ENCODE measurements at regions not wholly inside any gene's neighbourhood (a gene's known extent, or its start where the extent isn't known, plus 50 kb on each side); places are given as distances from the start of the nearest gene placed in this dataset.

DNA sequence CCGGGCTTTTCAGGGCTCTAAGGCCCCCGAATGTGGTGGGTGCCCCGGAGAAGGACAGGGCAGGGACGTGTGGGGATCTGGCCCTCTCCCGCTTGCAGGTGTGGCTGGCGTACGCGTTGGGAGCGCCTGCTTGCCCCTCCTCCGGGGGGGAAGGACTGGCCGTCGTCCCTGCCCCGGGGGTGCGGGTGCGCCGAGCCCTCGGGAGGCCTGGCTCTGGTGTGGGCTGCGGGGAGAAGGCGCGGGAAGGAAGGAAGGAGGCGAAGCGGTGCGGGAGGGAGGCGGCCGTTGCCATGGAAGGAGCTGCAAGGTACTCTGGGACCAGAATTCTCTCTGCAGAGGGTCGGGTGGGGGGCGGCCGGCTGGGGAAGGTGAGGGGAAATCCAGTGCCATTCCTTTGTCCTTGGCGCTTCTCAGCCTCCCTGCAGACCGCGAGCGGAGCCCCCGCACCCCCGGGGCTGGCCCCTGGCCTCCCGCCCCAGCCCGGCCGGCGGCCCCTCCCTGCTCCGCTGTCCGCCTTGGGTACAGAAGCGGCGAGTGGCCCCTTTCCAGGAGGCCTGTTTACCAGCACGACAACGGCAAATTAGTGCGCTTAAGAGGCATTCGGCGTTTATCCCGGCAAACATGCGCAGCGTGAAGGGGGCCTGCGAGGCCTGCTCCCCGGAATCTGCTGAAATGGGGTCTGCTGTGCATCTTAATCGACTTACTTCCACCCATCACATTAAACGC is 67.1 kb upstream of the UNC5A start:
- peaks cover 0 to 12% (median 0%) of the 10 kb centered on the region in 4 donors for H3K4me1 ChIP-seq

DNA sequence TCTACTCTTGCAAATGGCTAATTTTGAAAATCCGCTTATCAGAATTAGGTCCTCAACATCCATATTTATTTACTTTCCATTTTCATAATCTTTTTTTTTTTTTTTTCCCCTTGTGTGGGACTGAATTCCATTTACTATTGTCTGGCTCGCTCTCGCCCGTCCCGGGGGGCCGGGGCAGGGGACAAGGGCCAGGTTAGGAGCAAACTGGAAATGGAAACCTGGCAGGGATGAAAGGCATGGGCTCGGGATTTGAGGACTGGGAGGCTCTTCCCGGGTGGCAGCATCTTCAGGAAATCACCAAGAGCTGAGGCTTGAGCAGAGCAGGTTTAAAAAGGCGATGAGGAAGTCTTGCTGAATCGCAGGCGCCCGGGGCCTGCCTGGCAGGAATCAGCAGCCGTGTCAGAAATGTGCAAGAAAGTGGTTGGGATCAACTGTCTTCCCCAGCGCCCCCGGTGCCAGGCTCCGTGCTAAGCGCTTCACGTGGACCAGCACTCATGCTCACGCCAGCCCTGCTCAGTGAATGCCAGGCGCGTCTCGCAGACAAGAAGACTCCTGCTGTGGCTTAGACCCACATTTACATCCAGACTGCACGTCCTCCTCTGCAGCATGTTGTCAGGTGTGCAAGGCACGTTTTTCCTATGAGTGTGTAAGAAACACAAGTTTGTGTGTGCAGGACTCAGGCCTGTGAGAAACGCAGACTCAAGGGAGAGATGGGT is 66.3 kb upstream of the UNC5A start:
- Histone ChIP-seq H3K27me3 (peaks cover 2 to 97% of the 10 kb centered on the region in 2 donors), H3K9me3 (no peaks in the 10 kb centered on the region), H3K27ac (no peak overlapping the region), H3K4me1 (peaks cover 0 to 12% (median 0%) of the 10 kb centered on the region in 4 donors), H3K4me3 (no peak overlapping the region), H3K36me3 (no peaks in the 10 kb centered on the region)
- no peak for TF ChIP-seq EP300 (IDR thresholded peaks at IDR 0.05)
- no peak for TF ChIP-seq POLR2A (IDR thresholded peaks at IDR 0.05)
- TF ChIP-seq, protein P1, sequence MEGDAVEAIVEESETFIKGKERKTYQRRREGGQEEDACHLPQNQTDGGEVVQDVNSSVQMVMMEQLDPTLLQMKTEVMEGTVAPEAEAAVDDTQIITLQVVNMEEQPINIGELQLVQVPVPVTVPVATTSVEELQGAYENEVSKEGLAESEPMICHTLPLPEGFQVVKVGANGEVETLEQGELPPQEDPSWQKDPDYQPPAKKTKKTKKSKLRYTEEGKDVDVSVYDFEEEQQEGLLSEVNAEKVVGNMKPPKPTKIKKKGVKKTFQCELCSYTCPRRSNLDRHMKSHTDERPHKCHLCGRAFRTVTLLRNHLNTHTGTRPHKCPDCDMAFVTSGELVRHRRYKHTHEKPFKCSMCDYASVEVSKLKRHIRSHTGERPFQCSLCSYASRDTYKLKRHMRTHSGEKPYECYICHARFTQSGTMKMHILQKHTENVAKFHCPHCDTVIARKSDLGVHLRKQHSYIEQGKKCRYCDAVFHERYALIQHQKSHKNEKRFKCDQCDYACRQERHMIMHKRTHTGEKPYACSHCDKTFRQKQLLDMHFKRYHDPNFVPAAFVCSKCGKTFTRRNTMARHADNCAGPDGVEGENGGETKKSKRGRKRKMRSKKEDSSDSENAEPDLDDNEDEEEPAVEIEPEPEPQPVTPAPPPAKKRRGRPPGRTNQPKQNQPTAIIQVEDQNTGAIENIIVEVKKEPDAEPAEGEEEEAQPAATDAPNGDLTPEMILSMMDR (IDR thresholded peaks at IDR 0.05) = no peak
- no peak for DNase-seq (ENCODE audit: low spot score in 2 of 2)
- 19 to 35% methylated on average over 25 of the region's 25 CpGs for WGBS, 2 donors

More for the DNA sequence above, 67.1 kb upstream of the UNC5A start:
- H3K27me3 ChIP-seq = peaks cover 2 to 96% of the 10 kb centered on the region in 2 donors
- H3K4me3 ChIP-seq = no peak overlapping the region
- H3K36me3 ChIP-seq = no peaks in the 10 kb centered on the region
- no peaks in the 10 kb centered on the region for H3K9me3 ChIP-seq
- no peak overlapping the region for H3K27ac ChIP-seq
- WGBS, 2 donors = 4% methylated on average over 36 to 54 of the region's 54 CpGs
- TF ChIP-seq EP300 (IDR thresholded peaks at IDR 0.05) (no peak), POLR2A (IDR thresholded peaks at IDR 0.05) (no peak)
- TF ChIP-seq, protein P1 (IDR thresholded peaks at IDR 0.05) = no peak
- DNase-seq (ENCODE audit: low spot score in 2 of 2) = no peak

DNA sequence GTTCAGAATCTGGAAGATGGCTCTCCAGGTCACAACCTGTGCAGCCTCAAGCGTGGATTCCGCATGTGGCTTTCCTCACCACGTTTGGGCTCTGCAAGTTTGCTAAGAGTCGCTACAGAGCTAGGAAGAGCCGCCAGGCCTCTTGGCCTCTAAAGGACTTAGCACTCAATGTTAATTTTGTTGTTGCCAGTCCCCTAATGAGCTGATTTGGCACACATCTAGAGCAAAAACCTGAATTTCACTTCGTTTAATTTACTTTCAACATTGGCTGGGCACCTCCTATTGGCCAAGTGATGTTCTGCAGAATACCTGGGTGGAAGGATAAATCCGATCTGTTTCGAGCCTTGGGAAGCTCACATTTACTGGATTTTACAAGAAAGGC is 65.8 kb upstream of the UNC5A start:
- Histone ChIP-seq H3K4me1 (peaks cover 0 to 12% (median 0%) of the 10 kb centered on the region in 4 donors), H3K27ac (no peak overlapping the region), H3K36me3 (no peaks in the 10 kb centered on the region), H3K27me3 (peaks cover 2 to 97% of the 10 kb centered on the region in 2 donors), H3K4me3 (no peak overlapping the region), H3K9me3 (no peaks in the 10 kb centered on the region)
- 53 to 54% methylated on average over 8 of the region's 8 CpGs for WGBS, 2 donors
- DNase-seq (ENCODE audit: low spot score in 2 of 2) = no peak
- TF ChIP-seq EP300 (IDR thresholded peaks at IDR 0.05) = no peak
- TF ChIP-seq POLR2A (IDR thresholded peaks at IDR 0.05) = no peak
- TF ChIP-seq, protein P1 (IDR thresholded peaks at IDR 0.05) = no peak

DNA sequence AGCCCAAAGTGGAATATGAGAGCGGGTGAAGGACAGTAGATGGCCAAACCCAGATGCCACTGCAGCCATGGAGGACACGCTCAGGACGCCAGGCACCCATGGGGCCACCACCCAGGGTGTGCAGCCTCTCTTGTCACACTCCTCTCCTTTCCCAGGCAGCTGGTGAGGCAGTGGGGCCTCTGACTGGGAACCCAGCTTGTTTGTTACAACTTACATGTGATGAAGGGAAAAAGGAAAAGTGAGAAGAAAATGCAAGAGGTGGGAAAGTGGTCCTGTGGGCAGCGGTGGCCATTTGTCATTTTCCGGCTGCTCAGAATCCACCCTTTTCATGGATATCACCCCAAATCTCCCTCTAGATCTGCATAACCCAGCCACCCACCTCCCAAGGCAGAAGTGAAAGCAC is 62.7 kb upstream of the UNC5A start:
- Histone ChIP-seq H3K4me1 (peaks cover 0 to 12% (median 0%) of the 10 kb centered on the region in 4 donors), H3K4me3 (no peak overlapping the region), H3K9me3 (no peaks in the 10 kb centered on the region), H3K36me3 (no peaks in the 10 kb centered on the region), H3K27ac (no peak overlapping the region), H3K27me3 (peaks cover 2 to 71% of the 10 kb centered on the region in 2 donors)
- TF ChIP-seq, protein P1 (IDR thresholded peaks at IDR 0.05) = no peak
- no peak for TF ChIP-seq EP300 (IDR thresholded peaks at IDR 0.05)
- TF ChIP-seq POLR2A (IDR thresholded peaks at IDR 0.05) = no peak
- 84 to 86% methylated on average over 5 of the region's 5 CpGs for WGBS, 2 donors
- no peak for DNase-seq (ENCODE audit: low spot score in 2 of 2)

Measured in tibial nerve (tissue), 4 donors.